ENCODE measurements at regions not wholly inside any gene's neighbourhood (a gene's known extent, or its start where the extent isn't known, plus 50 kb on each side); places are given as distances from the start of the nearest gene placed in this dataset.

- DNase-seq = no peak
- H3K36me3 Mint-ChIP-seq (ENCODE audit: low read depth) = no peaks in the 10 kb centered on the region
- no peaks in the 10 kb centered on the region for H3K9me3 Mint-ChIP-seq
- H3K27ac Mint-ChIP-seq = no peak overlapping the region
- intact Hi-C loops (cut with micrococcal nuclease) = no loop called here
- CTCF ChIA-PET = no interaction called here
- H3K4me1 Mint-ChIP-seq = no peaks in the 10 kb centered on the region
- POLR2A ChIA-PET = no interaction called here
- no peak for TF ChIP-seq CTCF (IDR thresholded peaks at IDR 0.05)
- H3K4me3 Mint-ChIP-seq = no peak overlapping the region
- H3K27me3 Mint-ChIP-seq = no peaks in the 10 kb centered on the region
- ATAC-seq (ENCODE audit: low read depth) = no peak
Observed at GRCh38 chr2:104702031-104702850, 151.7 kb upstream of the POU3F3 start.

GRCh38 chr2:104703669-104704068 is 150.2 kb upstream of the POU3F3 start:
- CTCF ChIA-PET = no interaction called here
- Mint-ChIP-seq H3K27me3 (no peaks in the 10 kb centered on the region), H3K36me3 (ENCODE audit: low read depth) (no peaks in the 10 kb centered on the region), H3K4me1 (no peaks in the 10 kb centered on the region), H3K9me3 (no peaks in the 10 kb centered on the region), H3K27ac (no peak overlapping the region), H3K4me3 (no peak overlapping the region)
- intact Hi-C loops (cut with micrococcal nuclease) = no loop called here
- TF ChIP-seq CTCF (IDR thresholded peaks at IDR 0.05) = no peak
- POLR2A ChIA-PET = no interaction called here
- DNase-seq = no peak
- no peak for ATAC-seq (ENCODE audit: low read depth)

GRCh38 chr2:104704496-104705245 is 149.2 kb upstream of the POU3F3 start:
- no peak overlapping the region for H3K4me3 Mint-ChIP-seq
- TF ChIP-seq CTCF (IDR thresholded peaks at IDR 0.05) = no peak
- intact Hi-C loops (cut with micrococcal nuclease) = no loop called here
- H3K27ac Mint-ChIP-seq = no peak overlapping the region
- H3K36me3 Mint-ChIP-seq (ENCODE audit: low read depth) = no peaks in the 10 kb centered on the region
- no peaks in the 10 kb centered on the region for H3K4me1 Mint-ChIP-seq
- ChIA-PET POLR2A (no interaction called here), CTCF (no interaction called here)
- no peaks in the 10 kb centered on the region for H3K27me3 Mint-ChIP-seq
- ATAC-seq (ENCODE audit: low read depth) = no peak
- no peaks in the 10 kb centered on the region for H3K9me3 Mint-ChIP-seq
- DNase-seq = no peak

GRCh38 chr2:104707056-104707455 is 146.9 kb upstream of the POU3F3 start:
- POLR2A ChIA-PET = no interaction called here
- Mint-ChIP-seq H3K4me3 (no peak overlapping the region), H3K27ac (no peak overlapping the region), H3K9me3 (no peaks in the 10 kb centered on the region), H3K27me3 (no peaks in the 10 kb centered on the region), H3K36me3 (ENCODE audit: low read depth) (no peaks in the 10 kb centered on the region), H3K4me1 (no peaks in the 10 kb centered on the region)
- intact Hi-C loops (cut with micrococcal nuclease) = no loop called here
- DNase-seq (no peak), ATAC-seq (ENCODE audit: low read depth) (no peak)
- no peak for TF ChIP-seq CTCF (IDR thresholded peaks at IDR 0.05)
- CTCF ChIA-PET = no interaction called here

GRCh38 chr2:104708967-104709366 is 144.9 kb upstream of the POU3F3 start:
- no peak overlapping the region for H3K4me3 Mint-ChIP-seq
- POLR2A ChIA-PET = no interaction called here

More at GRCh38 chr2:104708967-104709366, 144.9 kb upstream of the POU3F3 start:
- Mint-ChIP-seq H3K36me3 (ENCODE audit: low read depth) (no peaks in the 10 kb centered on the region), H3K27ac (no peak overlapping the region), H3K9me3 (no peaks in the 10 kb centered on the region), H3K4me1 (no peaks in the 10 kb centered on the region), H3K27me3 (no peaks in the 10 kb centered on the region)
- intact Hi-C loops (cut with micrococcal nuclease) = no loop called here
- DNase-seq (no peak), ATAC-seq (ENCODE audit: low read depth) (no peak)
- TF ChIP-seq CTCF (IDR thresholded peaks at IDR 0.05) = no peak
- CTCF ChIA-PET = no interaction called here
